SH-SY5Y (cell line): ENCODE measurements at regions not wholly inside any gene's neighbourhood (a gene's known extent, or its start where the extent isn't known, plus 50 kb on each side); places are given as distances from the start of the nearest gene placed in this dataset.

Experiments used
- GATA2 ChIP-seq: IDR thresholded peaks from 2 replicates; pipeline ENCODE4 v1.6.1; 2011; ENCODE audit warnings: mild to moderate bottlenecking, low read depth, low read length
- GATA3 ChIP-seq: IDR thresholded peaks from 2 replicates; pipeline ENCODE4 v1.6.1; 2011; ENCODE audit warnings: low read depth, mild to moderate bottlenecking, low read length, moderate library complexity

GRCh38 chr1:58013237-58013636, 533.3 kb downstream of the OMA1 start:
- no peak for TF ChIP-seq GATA2
- TF ChIP-seq GATA3 = no peak
